ENCODE measurements at regions not wholly inside any gene's neighbourhood (a gene's known extent, or its start where the extent isn't known, plus 50 kb on each side); places are given as distances from the start of the nearest gene placed in this dataset.
"Not testable (repeated sequence)": the region's sequence is repeated elsewhere in the genome, so short reads cannot be mapped to it uniquely, and the experiment has no call there.

GRCh38 chr6:19382676-19383075 lies 454.5 kb upstream of the ID4 start:
- CTCF ChIA-PET: no interaction called here
- DNase-seq (ENCODE audit: extremely low spot score): no peak
- POLR2A ChIA-PET: no interaction called here
- no peak for TF ChIP-seq CTCF (IDR thresholded peaks at IDR 0.05; ENCODE audit: control extremely low read depth, extremely low read depth, low read depth, missing control alignments)

- ChIA-PET POLR2A (no interaction called here), CTCF (no interaction called here)
- no peak for DNase-seq (ENCODE audit: extremely low spot score)
- TF ChIP-seq CTCF (IDR thresholded peaks at IDR 0.05; ENCODE audit: control extremely low read depth, extremely low read depth, low read depth, missing control alignments): no peak
Observed at GRCh38 chr6:19391926-19392325, 445.2 kb upstream of the ID4 start.

- TF ChIP-seq CTCF (IDR thresholded peaks at IDR 0.05; ENCODE audit: control extremely low read depth, extremely low read depth, low read depth, missing control alignments): no peak
- ChIA-PET CTCF (no interaction called here), POLR2A (no interaction called here)
- no peak for DNase-seq (ENCODE audit: extremely low spot score)
Observed at GRCh38 chr6:19394051-19394450, 443.1 kb upstream of the ID4 start.

- DNase-seq (ENCODE audit: extremely low spot score): no peak
- no peak for TF ChIP-seq CTCF (IDR thresholded peaks at IDR 0.05; ENCODE audit: control extremely low read depth, extremely low read depth, low read depth, missing control alignments)
- ChIA-PET CTCF (no interaction called here), POLR2A (no interaction called here)
Observed at GRCh38 chr6:19394687-19395086, 442.5 kb upstream of the ID4 start.

GRCh38 chr6:19395316-19395715 lies 441.9 kb upstream of the ID4 start:
- no peak for DNase-seq (ENCODE audit: extremely low spot score)
- POLR2A ChIA-PET: no interaction called here

GRCh38 chr6:19399406-19399805 lies 437.8 kb upstream of the ID4 start:
- DNase-seq (ENCODE audit: extremely low spot score): no peak
- POLR2A ChIA-PET: no interaction called here
- CTCF ChIA-PET: no interaction called here
- TF ChIP-seq CTCF (IDR thresholded peaks at IDR 0.05; ENCODE audit: control extremely low read depth, extremely low read depth, low read depth, missing control alignments): no peak

More at GRCh38 chr6:19395316-19395715, 441.9 kb upstream of the ID4 start:
- CTCF ChIA-PET: no interaction called here
- TF ChIP-seq CTCF (IDR thresholded peaks at IDR 0.05; ENCODE audit: control extremely low read depth, extremely low read depth, low read depth, missing control alignments): no peak

- POLR2A ChIA-PET: not testable (repeated sequence)
Observed at GRCh38 chr6:19404884-19405283, 432.3 kb upstream of the ID4 start.

More at GRCh38 chr6:19404884-19405283, 432.3 kb upstream of the ID4 start:
- CTCF ChIA-PET; DNase-seq (ENCODE audit: extremely low spot score): not testable (repeated sequence)
